GM18502 (cell line): ENCODE measurements at regions not wholly inside any gene's neighbourhood (a gene's known extent, or its start where the extent isn't known, plus 50 kb on each side); places are given as distances from the start of the nearest gene placed in this dataset.
A peak's percentile ranks its signal among the peaks of the same experiment; 100 is the strongest.

Source experiments
- ATAC-seq: cut with Tn5 transposase; IDR thresholded peaks from one replicate; pipeline ENCODE4 v1.9.1; 2021; ENCODE audit warnings: mild to moderate bottlenecking; ENCODE audit not compliant: unreplicated experiment, poor library complexity

GRCh38 chrX:100512471-100512870 is 72.3 kb upstream of the TNMD start:
- ATAC-seq = peak; percentile 57

GRCh38 chrX:100494646-100495370 is 84.7 kb upstream of the PCDH19 start:
- no peak for ATAC-seq

- no peak for ATAC-seq
Observed at GRCh38 chrX:100491174-100491573, 81.1 kb upstream of the PCDH19 start.

- no peak for ATAC-seq
Observed at GRCh38 chrX:100487795-100488194, 77.7 kb upstream of the PCDH19 start.

- ATAC-seq = no peak
Observed at GRCh38 chrX:100484971-100485370, 74.9 kb upstream of the PCDH19 start.

- no peak for ATAC-seq
Observed at GRCh38 chrX:100479329-100479728, 69.3 kb upstream of the PCDH19 start.

GRCh38 chrX:100478714-100479306 is 68.7 kb upstream of the PCDH19 start:
- ATAC-seq = no peak

- ATAC-seq = no peak
Observed at GRCh38 chrX:100477958-100478357, 67.9 kb upstream of the PCDH19 start.

- no peak for ATAC-seq
Observed at GRCh38 chrX:100477467-100477866, 67.4 kb upstream of the PCDH19 start.
